ENCODE measurements at regions not wholly inside any gene's neighbourhood (a gene's known extent, or its start where the extent isn't known, plus 50 kb on each side); places are given as distances from the start of the nearest gene placed in this dataset.
"Not testable (repeated sequence)": the region's sequence is repeated elsewhere in the genome, so short reads cannot be mapped to it uniquely, and the experiment has no call there.

DNA sequence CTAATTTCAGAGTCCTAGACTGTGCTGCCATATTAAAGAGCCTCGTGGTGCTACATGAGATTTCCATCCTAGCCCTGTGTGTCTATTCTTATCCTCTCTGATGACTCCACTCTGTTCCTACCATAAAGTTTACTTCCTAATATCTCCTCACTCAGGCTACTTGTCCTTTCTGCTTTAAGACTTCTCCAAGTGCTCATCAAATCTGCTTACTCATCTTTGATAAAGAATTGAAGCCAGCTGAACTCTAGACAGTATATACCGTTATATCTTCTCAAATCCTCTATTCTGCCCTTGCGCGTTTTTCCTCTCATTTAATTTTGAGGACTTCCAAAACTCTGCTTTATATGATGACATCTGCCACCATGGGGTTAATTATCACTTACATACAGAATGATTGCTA lies 539.5 kb downstream of the HAPSTR1 start:
- Histone ChIP-seq H4K20me1 (ENCODE audit: insufficient read depth, low read length, poor library complexity, severe bottlenecking) (no peaks in the 10 kb centered on the region), H3K9ac (ENCODE audit: low read depth, low read length, poor library complexity, severe bottlenecking) (no peak overlapping the region), H3K4me1 (ENCODE audit: insufficient read depth, low read length, poor library complexity, severe bottlenecking) (no peaks in the 10 kb centered on the region), H3K9me2 (replicated peaks; ENCODE audit: low read depth, low read length) (no peaks in the 10 kb centered on the region), H3K9me3 (ENCODE audit: insufficient read depth, low read depth, low read length) (no peaks in the 10 kb centered on the region), H3K79me2 (ENCODE audit: insufficient read depth, low read length) (no peaks in the 10 kb centered on the region), H3K36me3 (ENCODE audit: insufficient read depth, low read length) (no peaks in the 10 kb centered on the region), H3K4me3 (ENCODE audit: low read length, poor library complexity, severe bottlenecking) (no peak overlapping the region), H2AFZ (ENCODE audit: low read length) (no peak overlapping the region), H3K4me2 (ENCODE audit: low read depth, low read length, poor library complexity, severe bottlenecking) (no peak overlapping the region), H3F3A (ENCODE audit: low read depth) (no peaks in the 10 kb centered on the region), H3K27me3 (ENCODE audit: insufficient read depth, low read length, poor library complexity, severe bottlenecking) (no peaks in the 10 kb centered on the region)
- TF ChIP-seq EZH2phosphoT487 (IDR thresholded peaks at IDR 0.05; ENCODE audit: borderline replicate concordance), result no peak
- TF ChIP-seq, protein P1, sequence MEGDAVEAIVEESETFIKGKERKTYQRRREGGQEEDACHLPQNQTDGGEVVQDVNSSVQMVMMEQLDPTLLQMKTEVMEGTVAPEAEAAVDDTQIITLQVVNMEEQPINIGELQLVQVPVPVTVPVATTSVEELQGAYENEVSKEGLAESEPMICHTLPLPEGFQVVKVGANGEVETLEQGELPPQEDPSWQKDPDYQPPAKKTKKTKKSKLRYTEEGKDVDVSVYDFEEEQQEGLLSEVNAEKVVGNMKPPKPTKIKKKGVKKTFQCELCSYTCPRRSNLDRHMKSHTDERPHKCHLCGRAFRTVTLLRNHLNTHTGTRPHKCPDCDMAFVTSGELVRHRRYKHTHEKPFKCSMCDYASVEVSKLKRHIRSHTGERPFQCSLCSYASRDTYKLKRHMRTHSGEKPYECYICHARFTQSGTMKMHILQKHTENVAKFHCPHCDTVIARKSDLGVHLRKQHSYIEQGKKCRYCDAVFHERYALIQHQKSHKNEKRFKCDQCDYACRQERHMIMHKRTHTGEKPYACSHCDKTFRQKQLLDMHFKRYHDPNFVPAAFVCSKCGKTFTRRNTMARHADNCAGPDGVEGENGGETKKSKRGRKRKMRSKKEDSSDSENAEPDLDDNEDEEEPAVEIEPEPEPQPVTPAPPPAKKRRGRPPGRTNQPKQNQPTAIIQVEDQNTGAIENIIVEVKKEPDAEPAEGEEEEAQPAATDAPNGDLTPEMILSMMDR (conservative IDR thresholded peaks at IDR 0.05; ENCODE audit: low read length), result no peak

GRCh38 chr16:9633844-9634243 lies 542.4 kb downstream of the HAPSTR1 start:
- Histone ChIP-seq H3K4me1 (ENCODE audit: insufficient read depth, low read length, poor library complexity, severe bottlenecking) (no peaks in the 10 kb centered on the region), H3K4me2 (ENCODE audit: low read depth, low read length, poor library complexity, severe bottlenecking) (no peak overlapping the region), H3K36me3 (ENCODE audit: insufficient read depth, low read length) (no peaks in the 10 kb centered on the region), H3K9me3 (ENCODE audit: insufficient read depth, low read depth, low read length) (no peaks in the 10 kb centered on the region), H3K27me3 (ENCODE audit: insufficient read depth, low read length, poor library complexity, severe bottlenecking) (no peaks in the 10 kb centered on the region), H3K79me2 (ENCODE audit: insufficient read depth, low read length) (no peaks in the 10 kb centered on the region), H3F3A (ENCODE audit: low read depth) (no peaks in the 10 kb centered on the region), H3K4me3 (ENCODE audit: low read length, poor library complexity, severe bottlenecking) (no peak overlapping the region), H4K20me1 (ENCODE audit: insufficient read depth, low read length, poor library complexity, severe bottlenecking) (no peaks in the 10 kb centered on the region), H2AFZ (ENCODE audit: low read length) (no peak overlapping the region), H3K9me2 (replicated peaks; ENCODE audit: low read depth, low read length) (no peaks in the 10 kb centered on the region), H3K9ac (ENCODE audit: low read depth, low read length, poor library complexity, severe bottlenecking) (no peak overlapping the region)
- TF ChIP-seq EZH2phosphoT487 (IDR thresholded peaks at IDR 0.05; ENCODE audit: borderline replicate concordance), result no peak
- TF ChIP-seq, protein P1 (conservative IDR thresholded peaks at IDR 0.05; ENCODE audit: low read length), result no peak

GRCh38 chr16:9635150-9635720 lies 543.8 kb downstream of the HAPSTR1 start:
- not testable (repeated sequence) for H3K4me1 ChIP-seq (ENCODE audit: insufficient read depth, low read length, poor library complexity, severe bottlenecking); H3K9me3 ChIP-seq (ENCODE audit: insufficient read depth, low read depth, low read length); H3K4me3 ChIP-seq (ENCODE audit: low read length, poor library complexity, severe bottlenecking); H3F3A ChIP-seq (ENCODE audit: low read depth); H3K4me2 ChIP-seq (ENCODE audit: low read depth, low read length, poor library complexity, severe bottlenecking); H3K36me3 ChIP-seq (ENCODE audit: insufficient read depth, low read length); H3K27me3 ChIP-seq (ENCODE audit: insufficient read depth, low read length, poor library complexity, severe bottlenecking); H3K79me2 ChIP-seq (ENCODE audit: insufficient read depth, low read length); H2AFZ ChIP-seq (ENCODE audit: low read length); H4K20me1 ChIP-seq (ENCODE audit: insufficient read depth, low read length, poor library complexity, severe bottlenecking); H3K9ac ChIP-seq (ENCODE audit: low read depth, low read length, poor library complexity, severe bottlenecking); H3K9me2 ChIP-seq (replicated peaks; ENCODE audit: low read depth, low read length)

- no peaks in the 10 kb centered on the region for H3F3A ChIP-seq (ENCODE audit: low read depth)
- H3K9me2 ChIP-seq (replicated peaks; ENCODE audit: low read depth, low read length), result no peaks in the 10 kb centered on the region
- H2AFZ ChIP-seq (ENCODE audit: low read length), result no peak overlapping the region
- no peak overlapping the region for H3K9ac ChIP-seq (ENCODE audit: low read depth, low read length, poor library complexity, severe bottlenecking)
- no peak overlapping the region for H3K4me2 ChIP-seq (ENCODE audit: low read depth, low read length, poor library complexity, severe bottlenecking)
- TF ChIP-seq, protein P1 (conservative IDR thresholded peaks at IDR 0.05; ENCODE audit: low read length), result no peak
- TF ChIP-seq EZH2phosphoT487 (IDR thresholded peaks at IDR 0.05; ENCODE audit: borderline replicate concordance), result no peak
- no peaks in the 10 kb centered on the region for H3K36me3 ChIP-seq (ENCODE audit: insufficient read depth, low read length)
- no peaks in the 10 kb centered on the region for H3K9me3 ChIP-seq (ENCODE audit: insufficient read depth, low read depth, low read length)
- no peaks in the 10 kb centered on the region for H3K4me1 ChIP-seq (ENCODE audit: insufficient read depth, low read length, poor library complexity, severe bottlenecking)
- no peak overlapping the region for H3K4me3 ChIP-seq (ENCODE audit: low read length, poor library complexity, severe bottlenecking)
- H4K20me1 ChIP-seq (ENCODE audit: insufficient read depth, low read length, poor library complexity, severe bottlenecking), result no peaks in the 10 kb centered on the region
- no peaks in the 10 kb centered on the region for H3K27me3 ChIP-seq (ENCODE audit: insufficient read depth, low read length, poor library complexity, severe bottlenecking)
- H3K79me2 ChIP-seq (ENCODE audit: insufficient read depth, low read length), result no peaks in the 10 kb centered on the region
These were observed 538.0 kb downstream of the GRIN2A start for GRCh38 chr16:9644258-9644657.
